ENCODE measurements at regions not wholly inside any gene's neighbourhood (a gene's known extent, or its start where the extent isn't known, plus 50 kb on each side); places are given as distances from the start of the nearest gene placed in this dataset.

DNA sequence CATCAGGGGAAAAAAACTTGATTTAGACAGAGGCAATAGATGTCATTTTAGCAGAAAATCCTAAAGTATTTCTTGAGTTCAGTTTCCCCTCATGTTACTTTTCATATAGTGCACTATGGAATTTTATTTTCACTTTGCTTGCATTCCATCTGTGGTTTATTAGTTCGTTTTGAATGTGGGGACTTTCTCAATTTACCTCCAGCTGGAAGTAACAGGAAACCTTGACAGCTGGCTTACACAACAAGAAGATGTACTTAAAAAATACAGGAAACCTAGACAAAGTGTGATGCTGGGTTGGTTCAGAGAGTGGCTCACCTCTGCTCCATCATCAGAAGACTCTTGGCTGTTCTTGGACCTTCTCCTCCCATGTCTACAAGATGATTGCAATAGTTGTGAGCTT is 567.0 kb downstream of the CETN3 start:
- TF ChIP-seq EZH2 (IDR thresholded peaks at IDR 0.05; ENCODE audit: insufficient read depth, poor library complexity, severe bottlenecking): no peak
- no peak for TF ChIP-seq EZH2phosphoT487 (IDR thresholded peaks at IDR 0.05; ENCODE audit: insufficient read depth, low read depth)
